ENCODE measurements at regions not wholly inside any gene's neighbourhood (a gene's known extent, or its start where the extent isn't known, plus 50 kb on each side); places are given as distances from the start of the nearest gene placed in this dataset.

DNA sequence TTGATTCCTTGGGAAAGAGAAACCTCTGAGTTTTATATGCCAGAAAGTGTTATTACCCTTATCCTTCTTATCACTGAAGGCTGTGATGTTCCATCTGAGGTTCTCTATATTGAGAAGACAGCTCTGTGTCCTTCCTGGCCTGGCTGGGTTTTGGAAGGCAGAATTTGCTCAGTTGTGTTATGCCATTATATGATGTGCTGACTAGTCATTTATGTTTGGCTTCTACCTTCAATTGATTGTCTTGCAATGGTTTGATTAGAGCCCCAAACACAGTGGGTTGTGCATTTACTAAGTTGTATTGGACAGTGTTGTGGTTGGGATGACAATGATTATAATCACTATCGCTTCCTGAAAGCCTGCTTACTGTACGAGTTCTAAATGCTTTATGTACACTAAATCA lies 265.7 kb downstream of the SNAPC1 start:
- no peak for TF ChIP-seq ZFX (IDR thresholded peaks at IDR 0.05; ENCODE audit: borderline replicate concordance)
- TF ChIP-seq CTCF (IDR thresholded peaks at IDR 0.05): no peak
- H3K27ac ChIP-seq: no peak overlapping the region

GRCh38 chr14:62029569-62029924 lies 267.3 kb downstream of the SNAPC1 start:
- no peak overlapping the region for H3K27ac ChIP-seq
- TF ChIP-seq CTCF (IDR thresholded peaks at IDR 0.05) (no peak), ZFX (IDR thresholded peaks at IDR 0.05; ENCODE audit: borderline replicate concordance) (no peak)

DNA sequence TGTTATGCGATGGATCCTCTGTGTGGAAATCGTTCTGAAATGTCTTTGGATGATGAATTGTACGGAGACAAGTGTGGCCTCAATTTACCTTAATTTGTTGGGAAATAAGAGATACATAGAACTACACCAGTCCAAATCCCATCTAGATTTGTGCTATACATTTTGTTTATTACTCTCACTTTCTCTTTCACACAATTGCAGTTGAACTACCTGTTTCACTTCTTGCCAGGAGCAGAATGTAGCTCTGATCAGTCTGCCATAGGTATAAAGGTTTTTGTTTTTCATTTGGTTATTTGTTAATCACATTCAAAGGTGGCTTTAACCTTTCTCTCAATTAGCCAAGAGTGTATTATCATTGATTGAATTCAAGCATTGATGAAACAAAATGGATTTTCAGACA lies 268.2 kb downstream of the SNAPC1 start:
- no peak overlapping the region for H3K27ac ChIP-seq
- TF ChIP-seq CTCF (IDR thresholded peaks at IDR 0.05): no peak
- no peak for TF ChIP-seq ZFX (IDR thresholded peaks at IDR 0.05; ENCODE audit: borderline replicate concordance)

- no peak for TF ChIP-seq CTCF (IDR thresholded peaks at IDR 0.05)
- TF ChIP-seq ZFX (IDR thresholded peaks at IDR 0.05; ENCODE audit: borderline replicate concordance): no peak
- no peak overlapping the region for H3K27ac ChIP-seq
Observed at GRCh38 chr14:62031504-62031903, 269.3 kb downstream of the SNAPC1 start.

GRCh38 chr14:62053188-62053587 lies 291.0 kb downstream of the SNAPC1 start:
- no peak overlapping the region for H3K27ac ChIP-seq
- TF ChIP-seq ZFX (IDR thresholded peaks at IDR 0.05; ENCODE audit: borderline replicate concordance) (no peak), CTCF (IDR thresholded peaks at IDR 0.05) (no peak)

- TF ChIP-seq ZFX (IDR thresholded peaks at IDR 0.05; ENCODE audit: borderline replicate concordance): no peak
- TF ChIP-seq CTCF (IDR thresholded peaks at IDR 0.05): no peak
- no peak overlapping the region for H3K27ac ChIP-seq
Observed at GRCh38 chr14:62056789-62057188, 294.6 kb downstream of the SNAPC1 start.

- no peak for TF ChIP-seq CTCF (IDR thresholded peaks at IDR 0.05)
- no peak for TF ChIP-seq ZFX (IDR thresholded peaks at IDR 0.05; ENCODE audit: borderline replicate concordance)
- H3K27ac ChIP-seq: no peak overlapping the region
Observed at GRCh38 chr14:62062645-62063044, 300.4 kb downstream of the SNAPC1 start.

Data from 22Rv1 (cell line).